Kidney (tissue), 13 donors: ENCODE measurements at regions not wholly inside any gene's neighbourhood (a gene's known extent, or its start where the extent isn't known, plus 50 kb on each side); places are given as distances from the start of the nearest gene placed in this dataset.

Experiments used
- DNase-seq, 5 donors: peaks; one replicate each; pipeline ENCODE4 v3.0.0-alpha.2; 2013 to 2020
- FAIRE-seq: peaks from 2 replicates; lab custom pipeline; 2012; peaks lifted over from hg19 to GRCh38; lab: Jason Lieb, UNC
- H3K27ac ChIP-seq, 2 donors: one replicate each; pipeline ENCODE4 v1.7.0; 2013; ENCODE audit warnings: low read depth in 2 of 2, low read length in 2 of 2, inconsistent platforms in 1 of 2
- H3K27me3 ChIP-seq: one replicate; pipeline ENCODE4 v1.7.1; 2013; ENCODE audit warnings: low read length, inconsistent platforms; ENCODE audit not compliant: control insufficient read depth, insufficient read depth
- H3K36me3 ChIP-seq, 3 donors: one replicate each; pipeline versions ENCODE4 v1.7.0 to v1.7.1; 2013; ENCODE audit warnings: low read length in 3 of 3, control low read depth in 1 of 3, inconsistent platforms in 1 of 3; ENCODE audit not compliant: insufficient read depth in 3 of 3, control insufficient read depth in 2 of 3
- H3K4me1 ChIP-seq, 3 donors: one replicate each; pipeline versions ENCODE4 v1.7.0 to v1.7.1; 2013; ENCODE audit warnings: low read length in 3 of 3, inconsistent platforms in 1 of 3, low read depth in 1 of 3; ENCODE audit not compliant: control insufficient read depth in 2 of 3, insufficient read depth in 2 of 3
- H3K4me3 ChIP-seq, 3 donors: one replicate each; pipeline versions ENCODE4 v1.7.0 to v1.8.1; 2013; ENCODE audit warnings: low read length in 3 of 3, control low read depth in 1 of 3, inconsistent platforms in 1 of 3
- H3K9ac ChIP-seq, 3 donors: one replicate each; pipeline versions ENCODE4 v1.7.0 to v1.7.1; 2013; ENCODE audit warnings: low read length in 3 of 3, control low read depth in 1 of 3, inconsistent platforms in 1 of 3
- H3K9me3 ChIP-seq, 3 donors: one replicate each; pipeline versions ENCODE4 v1.7.0 to v1.7.1; 2013; ENCODE audit warnings: low read length in 3 of 3, control low read depth in 1 of 3, inconsistent platforms in 1 of 3; ENCODE audit not compliant: control insufficient read depth in 2 of 3, insufficient read depth in 1 of 3
- intact Hi-C: fragments of 100-400 bp; cut with DNase I; formaldehyde crosslinking; loops from one replicate; pipeline ENCODE4 v1.11.1; 2022
- TF ChIP-seq, protein P1 (sequence below): IDR thresholded peaks from 3 replicates; pipeline ENCODE4 v1.5.1; 2012; ENCODE audit warnings: mild to moderate bottlenecking, moderate library complexity, borderline replicate concordance; ENCODE audit not compliant: insufficient read depth; ENCODE audit errors: extremely low read depth
- donor health status: control.
- donor health status: control.
- donor health status: control.
- donor health status: control.
- donor health status: control.
- donor health status: DM: yes; HTN: yes; CAD: no.
- donor health status: Normal renal cell carcinoma (clear cell type).

DNA sequence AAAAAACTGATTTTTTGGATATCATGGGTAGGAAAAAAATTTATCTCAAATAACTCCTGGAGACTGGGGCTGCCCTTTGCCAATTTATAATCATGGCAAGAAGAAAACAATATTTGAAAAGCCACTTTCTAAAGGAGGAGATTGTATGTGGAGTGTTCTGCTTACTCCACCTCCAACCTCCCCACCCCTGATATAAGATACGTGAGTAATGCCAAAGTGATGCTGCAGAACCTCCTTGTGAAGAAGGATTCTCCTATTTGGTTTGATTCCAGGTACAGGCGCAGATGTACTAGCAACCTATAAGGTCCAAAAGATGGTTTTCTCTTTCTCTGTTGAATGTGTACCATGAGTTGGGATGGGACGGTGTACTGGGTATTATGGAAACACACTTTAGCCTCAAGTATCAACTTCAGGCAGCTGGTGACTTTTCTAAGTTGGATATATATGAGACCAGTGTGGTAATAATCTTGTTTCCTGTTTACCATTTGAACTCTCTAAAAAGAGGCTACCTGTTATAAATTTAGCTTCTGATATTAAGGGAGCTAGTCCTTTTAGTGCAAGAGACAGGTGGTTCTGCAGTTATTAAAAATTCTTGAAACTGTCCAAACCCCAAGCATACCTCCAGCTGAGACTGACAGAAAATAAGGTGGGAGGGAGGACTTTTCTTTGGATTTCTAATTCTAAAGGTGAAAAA is 724.0 kb upstream of the MIR17HG start:
- Histone ChIP-seq H3K4me1 (no peaks in the 10 kb centered on the region), H3K36me3 (no peaks in the 10 kb centered on the region), H3K9me3 (no peaks in the 10 kb centered on the region), H3K27me3 (no peaks in the 10 kb centered on the region), H3K4me3 (no peak overlapping the region), H3K27ac (no peak overlapping the region), H3K9ac (no peak overlapping the region)
- intact Hi-C loops = no loop called here
- no peak for FAIRE-seq
- TF ChIP-seq, protein P1, sequence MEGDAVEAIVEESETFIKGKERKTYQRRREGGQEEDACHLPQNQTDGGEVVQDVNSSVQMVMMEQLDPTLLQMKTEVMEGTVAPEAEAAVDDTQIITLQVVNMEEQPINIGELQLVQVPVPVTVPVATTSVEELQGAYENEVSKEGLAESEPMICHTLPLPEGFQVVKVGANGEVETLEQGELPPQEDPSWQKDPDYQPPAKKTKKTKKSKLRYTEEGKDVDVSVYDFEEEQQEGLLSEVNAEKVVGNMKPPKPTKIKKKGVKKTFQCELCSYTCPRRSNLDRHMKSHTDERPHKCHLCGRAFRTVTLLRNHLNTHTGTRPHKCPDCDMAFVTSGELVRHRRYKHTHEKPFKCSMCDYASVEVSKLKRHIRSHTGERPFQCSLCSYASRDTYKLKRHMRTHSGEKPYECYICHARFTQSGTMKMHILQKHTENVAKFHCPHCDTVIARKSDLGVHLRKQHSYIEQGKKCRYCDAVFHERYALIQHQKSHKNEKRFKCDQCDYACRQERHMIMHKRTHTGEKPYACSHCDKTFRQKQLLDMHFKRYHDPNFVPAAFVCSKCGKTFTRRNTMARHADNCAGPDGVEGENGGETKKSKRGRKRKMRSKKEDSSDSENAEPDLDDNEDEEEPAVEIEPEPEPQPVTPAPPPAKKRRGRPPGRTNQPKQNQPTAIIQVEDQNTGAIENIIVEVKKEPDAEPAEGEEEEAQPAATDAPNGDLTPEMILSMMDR = no peak
- no peak for DNase-seq

DNA sequence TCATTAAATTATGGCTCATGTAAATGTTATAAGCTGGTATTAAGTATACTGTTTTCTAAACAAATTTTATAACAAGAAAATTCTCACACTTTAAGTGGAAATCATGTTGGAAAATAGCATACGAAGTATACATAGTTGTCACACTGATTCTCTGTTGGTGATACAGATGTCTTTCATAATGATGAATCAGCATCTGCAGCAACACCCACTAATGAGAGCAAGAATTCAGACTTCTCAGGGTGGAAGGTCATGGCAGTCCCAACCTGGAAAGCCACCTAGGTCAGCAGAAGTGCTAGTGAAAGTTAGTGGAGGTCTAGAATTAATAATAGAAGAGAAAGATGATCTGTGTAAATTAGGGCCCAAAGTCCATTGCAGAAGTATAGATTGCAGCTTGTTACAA is 719.7 kb upstream of the MIR17HG start:
- no peak overlapping the region for H3K27ac ChIP-seq
- DNase-seq = no peak
- no peaks in the 10 kb centered on the region for H3K4me1 ChIP-seq
- H3K4me3 ChIP-seq = no peak overlapping the region
- no peak overlapping the region for H3K9ac ChIP-seq
- no peaks in the 10 kb centered on the region for H3K9me3 ChIP-seq
- TF ChIP-seq, protein P1 = no peak
- no peak for FAIRE-seq
- intact Hi-C loops = no loop called here
- H3K27me3 ChIP-seq = no peaks in the 10 kb centered on the region
- H3K36me3 ChIP-seq = no peaks in the 10 kb centered on the region

DNA sequence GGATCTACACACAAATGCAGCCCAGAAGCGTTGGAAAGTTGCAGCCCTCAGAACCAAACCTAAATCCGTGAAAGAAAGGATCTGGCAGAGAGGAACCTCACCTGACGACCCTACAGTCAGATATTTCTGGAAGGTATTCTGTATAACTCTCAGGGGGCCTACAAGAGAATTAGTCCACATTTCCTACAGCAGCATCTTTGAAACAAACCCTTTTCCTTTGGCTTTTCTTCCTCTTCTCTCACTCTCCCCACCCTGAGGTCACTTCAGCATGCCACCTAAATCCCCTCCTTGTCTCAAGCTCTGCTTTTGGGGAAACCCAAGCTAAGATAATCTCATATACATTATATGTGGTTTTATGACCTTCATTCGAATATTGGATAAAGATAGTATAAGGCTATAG is 719.0 kb upstream of the MIR17HG start:
- FAIRE-seq (no peak), DNase-seq (no peak)
- Histone ChIP-seq H3K9ac (no peak overlapping the region), H3K36me3 (no peaks in the 10 kb centered on the region), H3K9me3 (no peaks in the 10 kb centered on the region), H3K27me3 (no peaks in the 10 kb centered on the region), H3K4me3 (no peak overlapping the region), H3K27ac (no peak overlapping the region), H3K4me1 (no peaks in the 10 kb centered on the region)
- intact Hi-C loops = no loop called here
- TF ChIP-seq, protein P1 = no peak

DNA sequence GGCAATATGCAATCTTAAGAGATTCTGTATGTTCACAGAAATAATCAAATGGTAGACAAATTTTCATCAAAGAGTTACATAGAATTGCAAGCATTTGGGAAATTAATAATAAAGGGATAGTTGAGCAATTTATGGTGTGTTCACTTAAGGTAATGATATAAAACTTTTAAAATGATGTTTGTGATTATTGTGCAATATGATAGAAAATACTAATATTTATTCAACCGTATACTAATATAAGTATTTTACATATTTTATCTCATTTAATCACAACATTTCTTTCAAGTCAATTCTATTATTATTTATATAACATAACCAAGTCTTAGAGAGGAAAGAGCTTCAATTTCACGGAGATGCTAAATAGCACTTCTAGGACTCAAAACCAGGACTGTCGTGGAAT is 716.8 kb upstream of the MIR17HG start:
- FAIRE-seq = no peak
- intact Hi-C loops = no loop called here
- Histone ChIP-seq H3K9ac (no peak overlapping the region), H3K4me1 (no peaks in the 10 kb centered on the region), H3K27me3 (no peaks in the 10 kb centered on the region), H3K27ac (no peak overlapping the region), H3K9me3 (no peaks in the 10 kb centered on the region), H3K4me3 (no peak overlapping the region), H3K36me3 (no peaks in the 10 kb centered on the region)
- no peak for DNase-seq
- TF ChIP-seq, protein P1 = no peak
